SK-N-SH (cell line): ENCODE measurements at regions not wholly inside any gene's neighbourhood (a gene's known extent, or its start where the extent isn't known, plus 50 kb on each side); places are given as distances from the start of the nearest gene placed in this dataset.

ENCODE experiments used
- CHD2 ChIP-seq: fragments of 150-350 bp; IDR thresholded peaks from 2 replicates; pipeline ENCODE4 v1.6.1; 2018; ENCODE audit warnings: low read length; ENCODE audit not compliant: partially characterized antibody
- EP300 ChIP-seq, 2 experiments: IDR thresholded peaks; 2 replicates each; pipeline versions ENCODE4 v1.4.0 to v1.6.1; 2012; ENCODE audit warnings: borderline replicate concordance in 1 of 2, low read depth in 1 of 2, low read length in 1 of 2
- EZH2phosphoT487 ChIP-seq: fragments of 200-600 bp; sonication (generic); IDR thresholded peaks from 2 replicates; pipeline ENCODE4 v1.6.1; 2017; ENCODE audit warnings: low read depth, mixed run types, mild to moderate bottlenecking, antibody characterized with exemption, moderate library complexity, borderline replicate concordance
- FOXM1 ChIP-seq: IDR thresholded peaks from 2 replicates; pipeline ENCODE4 v1.4.0; 2012; ENCODE audit warnings: low read depth, mild to moderate bottlenecking
- MXI1 ChIP-seq: IDR thresholded peaks from 2 replicates; pipeline ENCODE4 v1.6.1; 2012; ENCODE audit warnings: mild to moderate bottlenecking, low read depth, low read length, improper control_type of control experiment
- POLR2AphosphoS5 ChIP-seq: IDR thresholded peaks from 2 replicates; pipeline ENCODE4 v1.6.1; 2012; ENCODE audit warnings: low read depth, low read length
- SIN3A ChIP-seq: IDR thresholded peaks from 2 replicates; pipeline ENCODE4 v1.6.1; 2012; ENCODE audit warnings: low read depth, mild to moderate bottlenecking, low read length, moderate library complexity, borderline replicate concordance
- TAF1 ChIP-seq: IDR thresholded peaks from 2 replicates; pipeline ENCODE4 v1.6.1; 2012; ENCODE audit warnings: low read depth, mild to moderate bottlenecking, low read length, moderate library complexity, borderline replicate concordance
- TF ChIP-seq, protein P1 (sequence below): fragments of 200-600 bp; sonication (generic); IDR thresholded peaks from 2 replicates; pipeline ENCODE4 v1.6.1; 2017; ENCODE audit warnings: antibody characterized with exemption, mild to moderate bottlenecking, moderate library complexity
- TF ChIP-seq, protein P2 (sequence below): fragments of 150-350 bp; IDR thresholded peaks from 2 replicates; pipeline ENCODE4 v1.6.1; 2017; ENCODE audit warnings: antibody characterized with exemption, low read length, low read depth, borderline replicate concordance
- TF ChIP-seq, protein P3 (sequence below): fragments of 150-350 bp; IDR thresholded peaks from 2 replicates; pipeline ENCODE4 v1.6.1; 2016; ENCODE audit warnings: mild to moderate bottlenecking, low read depth, low read length
- TF ChIP-seq, protein P4 (sequence below): IDR thresholded peaks from 2 replicates; pipeline ENCODE4 v1.6.1; 2012; ENCODE audit warnings: mild to moderate bottlenecking, low read depth, low read length, moderate library complexity

DNA sequence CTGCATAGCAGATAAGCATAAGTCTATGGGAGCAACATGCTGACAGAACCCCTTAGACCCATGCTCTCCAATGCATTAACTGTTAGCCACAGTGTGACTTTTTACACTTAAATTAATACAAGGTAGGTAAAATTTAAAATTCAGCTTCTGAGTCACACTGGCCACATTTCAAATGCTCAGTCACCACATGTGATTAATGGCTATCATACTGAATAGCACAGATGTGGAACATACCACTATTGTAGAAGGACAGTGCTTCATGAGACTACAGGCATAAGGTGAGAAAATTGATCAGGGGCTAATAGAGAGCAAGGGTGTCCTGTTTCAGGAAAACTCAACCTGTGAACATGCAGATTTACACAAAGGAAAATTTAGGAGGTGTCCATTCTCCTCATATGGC is 357.0 kb upstream of the SEMA6D start:
- TF ChIP-seq, protein P1, sequence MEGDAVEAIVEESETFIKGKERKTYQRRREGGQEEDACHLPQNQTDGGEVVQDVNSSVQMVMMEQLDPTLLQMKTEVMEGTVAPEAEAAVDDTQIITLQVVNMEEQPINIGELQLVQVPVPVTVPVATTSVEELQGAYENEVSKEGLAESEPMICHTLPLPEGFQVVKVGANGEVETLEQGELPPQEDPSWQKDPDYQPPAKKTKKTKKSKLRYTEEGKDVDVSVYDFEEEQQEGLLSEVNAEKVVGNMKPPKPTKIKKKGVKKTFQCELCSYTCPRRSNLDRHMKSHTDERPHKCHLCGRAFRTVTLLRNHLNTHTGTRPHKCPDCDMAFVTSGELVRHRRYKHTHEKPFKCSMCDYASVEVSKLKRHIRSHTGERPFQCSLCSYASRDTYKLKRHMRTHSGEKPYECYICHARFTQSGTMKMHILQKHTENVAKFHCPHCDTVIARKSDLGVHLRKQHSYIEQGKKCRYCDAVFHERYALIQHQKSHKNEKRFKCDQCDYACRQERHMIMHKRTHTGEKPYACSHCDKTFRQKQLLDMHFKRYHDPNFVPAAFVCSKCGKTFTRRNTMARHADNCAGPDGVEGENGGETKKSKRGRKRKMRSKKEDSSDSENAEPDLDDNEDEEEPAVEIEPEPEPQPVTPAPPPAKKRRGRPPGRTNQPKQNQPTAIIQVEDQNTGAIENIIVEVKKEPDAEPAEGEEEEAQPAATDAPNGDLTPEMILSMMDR: no peak
- TF ChIP-seq, protein P2, sequence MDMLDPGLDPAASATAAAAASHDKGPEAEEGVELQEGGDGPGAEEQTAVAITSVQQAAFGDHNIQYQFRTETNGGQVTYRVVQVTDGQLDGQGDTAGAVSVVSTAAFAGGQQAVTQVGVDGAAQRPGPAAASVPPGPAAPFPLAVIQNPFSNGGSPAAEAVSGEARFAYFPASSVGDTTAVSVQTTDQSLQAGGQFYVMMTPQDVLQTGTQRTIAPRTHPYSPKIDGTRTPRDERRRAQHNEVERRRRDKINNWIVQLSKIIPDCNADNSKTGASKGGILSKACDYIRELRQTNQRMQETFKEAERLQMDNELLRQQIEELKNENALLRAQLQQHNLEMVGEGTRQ: no peak
- TF ChIP-seq FOXM1 (no peak), MXI1 (no peak), CHD2 (no peak), EP300 (IDR thresholded peaks at IDR 0.05; ENCODE audit: borderline replicate concordance in 1 of 2, low read depth in 1 of 2, low read length in 1 of 2) (no peak), SIN3A (no peak), TAF1 (no peak), EZH2phosphoT487 (no peak), POLR2AphosphoS5 (no peak)
- TF ChIP-seq, protein P3, sequence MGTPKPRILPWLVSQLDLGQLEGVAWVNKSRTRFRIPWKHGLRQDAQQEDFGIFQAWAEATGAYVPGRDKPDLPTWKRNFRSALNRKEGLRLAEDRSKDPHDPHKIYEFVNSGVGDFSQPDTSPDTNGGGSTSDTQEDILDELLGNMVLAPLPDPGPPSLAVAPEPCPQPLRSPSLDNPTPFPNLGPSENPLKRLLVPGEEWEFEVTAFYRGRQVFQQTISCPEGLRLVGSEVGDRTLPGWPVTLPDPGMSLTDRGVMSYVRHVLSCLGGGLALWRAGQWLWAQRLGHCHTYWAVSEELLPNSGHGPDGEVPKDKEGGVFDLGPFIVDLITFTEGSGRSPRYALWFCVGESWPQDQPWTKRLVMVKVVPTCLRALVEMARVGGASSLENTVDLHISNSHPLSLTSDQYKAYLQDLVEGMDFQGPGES: no peak
- TF ChIP-seq, protein P4, sequence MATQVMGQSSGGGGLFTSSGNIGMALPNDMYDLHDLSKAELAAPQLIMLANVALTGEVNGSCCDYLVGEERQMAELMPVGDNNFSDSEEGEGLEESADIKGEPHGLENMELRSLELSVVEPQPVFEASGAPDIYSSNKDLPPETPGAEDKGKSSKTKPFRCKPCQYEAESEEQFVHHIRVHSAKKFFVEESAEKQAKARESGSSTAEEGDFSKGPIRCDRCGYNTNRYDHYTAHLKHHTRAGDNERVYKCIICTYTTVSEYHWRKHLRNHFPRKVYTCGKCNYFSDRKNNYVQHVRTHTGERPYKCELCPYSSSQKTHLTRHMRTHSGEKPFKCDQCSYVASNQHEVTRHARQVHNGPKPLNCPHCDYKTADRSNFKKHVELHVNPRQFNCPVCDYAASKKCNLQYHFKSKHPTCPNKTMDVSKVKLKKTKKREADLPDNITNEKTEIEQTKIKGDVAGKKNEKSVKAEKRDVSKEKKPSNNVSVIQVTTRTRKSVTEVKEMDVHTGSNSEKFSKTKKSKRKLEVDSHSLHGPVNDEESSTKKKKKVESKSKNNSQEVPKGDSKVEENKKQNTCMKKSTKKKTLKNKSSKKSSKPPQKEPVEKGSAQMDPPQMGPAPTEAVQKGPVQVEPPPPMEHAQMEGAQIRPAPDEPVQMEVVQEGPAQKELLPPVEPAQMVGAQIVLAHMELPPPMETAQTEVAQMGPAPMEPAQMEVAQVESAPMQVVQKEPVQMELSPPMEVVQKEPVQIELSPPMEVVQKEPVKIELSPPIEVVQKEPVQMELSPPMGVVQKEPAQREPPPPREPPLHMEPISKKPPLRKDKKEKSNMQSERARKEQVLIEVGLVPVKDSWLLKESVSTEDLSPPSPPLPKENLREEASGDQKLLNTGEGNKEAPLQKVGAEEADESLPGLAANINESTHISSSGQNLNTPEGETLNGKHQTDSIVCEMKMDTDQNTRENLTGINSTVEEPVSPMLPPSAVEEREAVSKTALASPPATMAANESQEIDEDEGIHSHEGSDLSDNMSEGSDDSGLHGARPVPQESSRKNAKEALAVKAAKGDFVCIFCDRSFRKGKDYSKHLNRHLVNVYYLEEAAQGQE: no peak
